GM21576 (cell line): ENCODE measurements at regions not wholly inside any gene's neighbourhood (a gene's known extent, or its start where the extent isn't known, plus 50 kb on each side); places are given as distances from the start of the nearest gene placed in this dataset.

ENCODE experiments used
- ATAC-seq: cut with Tn5 transposase; IDR thresholded peaks from one replicate; pipeline ENCODE4 v1.9.1; 2021; ENCODE audit warnings: mild to moderate bottlenecking, moderate library complexity; ENCODE audit not compliant: unreplicated experiment

DNA sequence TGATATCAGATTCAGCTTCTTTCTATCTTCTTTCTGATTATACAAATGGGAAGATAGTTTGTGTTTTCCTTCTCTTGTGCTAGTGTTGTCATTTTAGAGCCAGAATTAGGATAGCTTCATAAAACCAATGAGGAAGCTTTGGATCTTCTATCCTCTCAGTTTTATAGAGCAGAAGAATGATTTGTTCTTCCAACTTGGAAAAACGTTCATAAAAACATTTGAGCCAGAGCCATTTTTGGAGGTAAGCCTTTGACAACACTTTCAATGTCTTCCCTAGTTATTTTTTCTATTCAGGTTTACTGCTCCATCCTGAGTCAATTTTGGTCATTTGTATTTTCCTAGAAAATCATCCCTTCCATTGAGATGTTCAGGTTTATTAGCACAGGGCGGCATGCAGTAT is 91.2 kb upstream of the MYOCD start:
- ATAC-seq = no peak

DNA sequence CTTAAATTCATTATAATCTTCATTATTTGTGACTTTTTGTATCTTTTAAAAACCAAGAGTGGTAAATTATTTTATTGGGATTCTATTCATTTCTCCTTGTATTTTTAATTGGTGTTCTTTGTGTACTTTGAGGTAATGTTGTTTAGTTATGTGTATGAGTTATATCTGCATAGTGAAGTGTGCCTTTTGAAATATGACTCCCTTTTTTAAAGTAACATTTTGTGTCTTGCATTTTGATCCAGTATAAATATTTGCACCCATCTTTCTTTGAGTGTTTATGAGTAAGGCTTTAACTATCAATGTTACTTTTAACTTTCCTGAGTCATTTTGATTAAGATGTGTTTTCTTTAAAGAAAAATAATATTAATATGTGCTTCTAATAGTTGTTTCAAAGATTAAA is 90.0 kb upstream of the MYOCD start:
- no peak for ATAC-seq

DNA sequence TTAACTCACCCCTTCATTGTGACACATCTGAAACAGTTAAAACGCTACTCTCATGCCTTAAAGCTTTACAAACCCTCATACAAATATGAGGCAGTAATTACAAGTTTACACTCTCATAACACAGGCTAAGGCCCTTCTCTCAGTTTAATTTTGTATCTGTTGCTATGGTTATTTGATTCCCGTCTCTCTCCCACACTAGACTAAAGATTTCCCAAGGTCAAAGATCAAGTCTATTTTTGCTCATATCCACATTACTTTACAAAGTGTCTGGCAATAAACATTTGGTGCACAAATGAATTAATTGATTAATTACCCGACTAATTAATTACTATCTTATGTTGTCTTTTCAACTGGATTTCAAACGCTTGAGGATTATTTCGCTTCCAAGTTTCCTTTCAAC is 86.4 kb upstream of the MYOCD start:
- ATAC-seq = no peak

DNA sequence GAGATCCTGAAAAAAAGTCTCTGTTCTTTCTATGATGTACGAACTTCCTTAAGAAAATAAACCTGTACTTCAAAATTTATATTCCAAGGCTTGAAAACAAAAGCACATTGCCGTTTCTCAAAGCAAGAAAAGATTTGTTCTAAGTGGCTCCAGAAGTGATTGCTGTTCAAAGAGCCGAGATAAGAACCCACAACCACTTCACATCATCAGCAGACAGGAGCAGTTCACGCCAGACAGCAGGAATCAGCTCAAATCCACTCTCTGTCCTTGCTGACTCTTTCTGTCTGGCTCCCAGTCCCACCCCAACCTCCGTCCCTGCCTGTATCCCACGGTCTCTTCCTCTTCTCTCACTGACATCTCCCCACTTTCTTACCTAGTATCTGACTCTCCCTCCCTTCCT is 85.0 kb upstream of the MYOCD start:
- no peak for ATAC-seq

DNA sequence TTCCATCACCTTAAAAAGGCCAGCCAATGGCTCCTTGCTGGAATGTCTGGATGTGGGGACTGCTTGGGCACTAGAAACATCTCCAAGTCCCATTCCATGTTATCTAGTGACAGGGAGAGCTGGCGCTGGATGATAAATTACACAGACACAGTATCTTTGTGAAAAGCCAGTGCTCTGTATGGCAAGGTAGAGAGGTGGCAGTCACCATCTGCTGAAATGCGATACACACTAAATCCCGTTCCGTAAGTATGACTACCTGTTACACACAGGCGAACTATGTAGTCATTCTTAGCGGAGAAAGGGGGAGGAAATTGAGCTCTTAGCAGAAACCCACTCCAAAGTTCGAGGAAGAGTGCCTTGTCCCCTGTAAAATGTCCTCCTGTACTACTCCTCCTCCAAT is 81.0 kb upstream of the MYOCD start:
- ATAC-seq = no peak

DNA sequence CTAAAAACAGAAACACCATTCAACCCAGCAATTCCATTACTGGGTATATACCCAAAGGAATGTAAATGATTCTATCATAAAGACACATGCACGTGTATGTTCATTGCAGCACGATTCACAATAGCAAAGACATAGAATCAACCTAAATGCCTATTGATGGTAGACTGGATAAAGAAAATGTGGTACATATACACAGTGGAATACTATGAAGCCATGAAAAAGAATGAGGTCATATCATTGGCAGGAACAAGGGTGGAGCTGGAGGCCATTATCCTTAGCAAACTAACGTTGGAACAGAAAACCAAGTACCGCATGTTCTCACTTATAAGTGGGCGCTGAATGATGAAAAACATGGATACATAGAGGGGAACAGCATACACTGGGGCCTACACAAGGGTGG is 77.2 kb upstream of the MYOCD start:
- no peak for ATAC-seq

DNA sequence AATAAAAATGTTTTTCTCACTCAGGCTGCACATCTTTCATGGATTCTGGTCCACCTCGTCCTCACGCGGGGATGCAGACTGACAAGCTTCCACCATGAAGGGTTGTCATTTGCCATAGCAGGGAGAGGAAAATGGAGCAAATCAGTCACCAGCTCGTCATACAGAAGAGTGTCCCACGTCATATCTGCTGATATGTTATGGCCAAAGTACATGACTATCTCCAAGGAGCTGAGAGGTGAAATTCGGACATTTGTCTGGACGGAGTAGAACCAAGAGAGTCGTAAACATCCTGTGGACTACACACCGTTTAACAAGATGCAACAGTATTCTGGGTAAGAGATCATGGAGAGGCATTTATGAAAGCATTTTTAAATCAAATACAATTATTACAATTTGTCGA is 75.3 kb upstream of the MYOCD start:
- ATAC-seq = no peak

DNA sequence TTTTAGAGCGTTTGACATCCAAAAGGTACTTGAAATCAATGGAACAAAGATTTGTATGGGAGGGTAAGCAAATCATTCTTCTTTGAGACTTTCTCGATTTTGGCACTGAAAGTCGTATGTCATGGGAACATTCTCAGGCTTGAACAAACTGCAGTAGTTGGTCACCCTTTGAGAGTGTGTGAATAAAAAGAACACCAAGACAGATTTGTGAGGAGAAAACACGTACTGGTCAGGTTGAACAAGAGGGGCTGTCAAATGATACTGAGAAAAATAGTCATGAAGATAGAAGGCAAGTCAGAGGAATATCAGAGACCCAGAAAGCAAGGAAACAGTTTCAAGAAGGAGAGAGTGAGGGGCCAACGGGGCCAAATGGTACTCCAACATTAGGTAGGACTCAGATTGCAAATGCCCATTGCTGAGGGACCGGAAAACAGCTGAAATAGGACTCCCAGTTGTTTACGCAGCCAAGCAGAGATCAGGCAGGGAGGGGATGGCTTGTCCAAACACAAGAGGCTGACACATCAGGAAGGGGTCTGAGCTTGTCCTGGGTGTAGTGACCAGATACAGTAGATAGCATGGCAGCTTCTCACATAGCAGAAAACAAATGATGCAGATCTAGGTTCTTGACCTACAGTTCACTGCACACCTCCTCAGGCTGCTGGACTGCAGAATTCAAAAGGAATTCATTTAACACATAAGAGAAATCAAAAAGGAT is 74.5 kb upstream of the MYOCD start:
- no peak for ATAC-seq

DNA sequence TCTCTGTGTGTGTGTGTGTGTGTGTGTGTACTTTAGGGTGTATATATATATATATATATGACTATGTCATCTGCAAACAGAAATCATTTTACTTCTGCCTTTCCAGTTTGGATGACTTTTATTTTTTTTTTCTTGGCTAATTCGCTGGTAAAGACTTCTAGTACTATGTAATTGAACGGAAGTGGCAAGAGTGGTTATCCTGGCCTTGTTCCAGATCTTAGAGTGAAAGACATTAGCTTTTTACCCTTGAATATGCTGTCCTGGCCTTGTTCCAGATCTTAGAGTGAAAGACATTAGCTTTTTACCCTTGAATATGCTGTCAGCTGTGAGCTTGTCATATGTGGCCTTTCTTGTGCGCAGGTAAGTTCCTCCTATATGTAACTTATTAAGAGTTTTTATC is 72.7 kb upstream of the MYOCD start:
- no peak for ATAC-seq

DNA sequence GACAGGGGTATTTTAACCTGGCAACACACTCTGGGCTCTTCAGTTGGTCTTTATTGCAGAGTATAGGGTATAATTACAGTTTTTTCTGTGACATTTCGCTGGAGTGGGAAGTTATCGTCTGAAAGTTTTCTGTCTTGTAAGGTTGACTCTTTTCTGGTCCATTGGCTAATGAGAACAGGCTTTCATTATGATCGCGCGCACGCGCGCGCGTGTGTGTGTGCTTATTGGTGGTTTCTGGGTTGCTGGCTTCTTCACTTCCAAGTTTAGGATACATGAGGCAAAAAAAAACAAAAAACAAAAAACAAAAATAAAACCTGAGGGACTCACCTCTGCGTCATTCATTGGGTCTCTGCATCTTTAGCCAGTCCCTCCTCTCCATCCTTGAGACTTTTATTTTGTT is 68.7 kb upstream of the MYOCD start:
- ATAC-seq = no peak

DNA sequence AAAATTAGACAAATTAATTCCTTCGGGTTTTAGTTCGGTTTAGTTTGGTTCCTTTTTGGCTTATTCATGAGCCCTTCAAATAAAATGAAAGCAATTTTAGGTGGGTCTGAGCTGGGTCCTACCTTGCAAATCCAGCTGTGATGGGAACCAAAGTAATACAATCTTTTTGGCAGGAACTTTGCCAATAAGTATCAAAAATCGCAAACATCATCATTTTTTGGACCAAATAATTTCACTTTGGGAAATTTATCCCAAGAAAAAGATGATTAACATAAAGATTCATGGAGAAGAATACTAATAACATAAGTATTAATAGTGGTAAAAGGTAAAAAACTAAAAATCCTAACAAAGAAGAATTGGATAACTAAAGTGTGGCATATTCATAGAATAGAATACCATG is 67.8 kb upstream of the MYOCD start:
- no peak for ATAC-seq

DNA sequence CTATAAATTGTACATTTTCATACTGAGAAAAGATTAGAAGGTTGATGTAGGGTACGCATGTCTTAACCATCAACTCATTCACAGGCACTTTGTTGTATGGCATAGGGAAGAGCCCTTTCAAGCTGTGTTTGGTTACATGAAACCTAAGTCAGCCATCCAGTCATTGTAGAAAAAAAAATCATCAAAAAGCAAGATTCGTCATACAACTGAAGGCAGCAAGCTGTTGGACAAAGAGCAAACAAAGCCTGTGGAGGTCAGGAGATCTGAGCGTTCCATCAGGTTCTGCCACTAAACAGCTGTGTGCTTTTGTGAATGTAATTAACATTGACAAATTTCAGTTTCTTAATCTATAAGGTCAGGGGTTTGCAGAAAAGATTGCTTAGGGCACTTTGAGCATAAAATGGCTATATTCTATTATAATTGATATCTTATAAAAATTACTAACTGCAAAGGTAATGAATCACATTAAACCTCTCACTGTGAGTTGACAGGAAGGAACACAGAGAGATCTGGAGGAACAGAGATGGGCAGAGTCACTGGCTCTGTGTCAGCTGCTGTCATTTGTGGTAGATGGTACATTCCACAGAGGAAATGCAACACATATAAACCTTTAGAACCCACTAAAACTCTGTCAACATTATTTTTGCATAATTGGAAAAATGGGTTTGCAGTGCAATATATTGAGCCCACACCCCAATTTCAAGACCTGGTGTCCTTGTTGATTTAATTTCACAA is 66.3 kb upstream of the MYOCD start:
- ATAC-seq = no peak

DNA sequence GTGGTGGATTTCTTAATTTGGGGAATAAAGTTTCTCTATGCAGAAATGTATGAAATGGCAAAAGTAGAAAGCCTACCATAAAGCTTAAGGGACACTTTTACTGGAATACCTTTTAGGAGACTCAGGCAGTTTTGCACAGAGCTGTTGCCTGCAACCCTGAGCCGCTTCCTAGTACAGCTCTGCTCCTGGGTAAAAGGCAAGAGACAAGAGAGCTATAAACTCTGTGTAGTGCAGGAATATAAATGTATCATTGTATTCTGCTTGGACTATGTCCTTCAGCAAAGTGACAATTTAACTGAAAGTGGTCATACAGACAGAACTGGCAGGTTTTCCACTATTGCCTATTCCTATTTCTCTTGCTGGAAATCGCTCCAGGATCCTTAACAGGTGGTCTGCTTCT is 65.3 kb upstream of the MYOCD start:
- ATAC-seq = no peak

DNA sequence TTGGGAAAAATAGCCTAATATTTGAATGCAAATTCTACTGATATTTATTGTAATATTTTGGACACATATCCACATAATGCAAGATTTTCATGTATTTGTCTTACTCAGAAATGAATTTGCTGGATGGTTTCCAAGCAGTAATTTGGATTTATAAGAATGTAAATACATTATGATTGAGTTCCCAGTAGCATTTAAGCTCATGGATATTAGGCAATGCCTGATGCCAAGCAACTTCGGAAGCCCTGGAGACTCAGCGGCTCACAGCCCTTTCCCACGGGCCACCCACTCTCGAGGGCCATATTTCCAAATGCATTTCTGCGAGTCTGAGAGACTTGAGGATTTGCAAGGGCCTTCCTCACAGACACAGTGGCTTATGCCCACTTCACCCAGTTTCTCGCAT is 62.1 kb upstream of the MYOCD start:
- ATAC-seq = no peak

DNA sequence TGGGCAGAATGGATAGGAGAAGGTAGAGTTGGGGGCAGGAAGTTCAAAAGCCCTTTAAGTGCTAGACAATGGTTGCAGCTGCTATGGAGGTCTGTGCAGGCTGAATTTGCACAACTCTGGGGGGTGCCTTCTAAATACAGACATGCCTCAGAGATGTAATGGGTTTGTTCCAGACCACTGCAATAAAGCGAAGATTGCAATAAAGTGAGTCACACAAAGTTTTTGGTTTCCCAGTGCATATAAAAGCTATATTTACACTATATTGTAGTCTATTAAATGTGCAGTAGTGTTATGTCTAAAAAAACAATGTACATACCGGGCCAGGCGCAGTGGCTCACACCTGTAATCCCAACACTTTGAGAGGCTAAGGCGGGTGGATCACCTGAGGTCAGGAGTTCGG is 60.5 kb upstream of the MYOCD start:
- ATAC-seq = no peak

DNA sequence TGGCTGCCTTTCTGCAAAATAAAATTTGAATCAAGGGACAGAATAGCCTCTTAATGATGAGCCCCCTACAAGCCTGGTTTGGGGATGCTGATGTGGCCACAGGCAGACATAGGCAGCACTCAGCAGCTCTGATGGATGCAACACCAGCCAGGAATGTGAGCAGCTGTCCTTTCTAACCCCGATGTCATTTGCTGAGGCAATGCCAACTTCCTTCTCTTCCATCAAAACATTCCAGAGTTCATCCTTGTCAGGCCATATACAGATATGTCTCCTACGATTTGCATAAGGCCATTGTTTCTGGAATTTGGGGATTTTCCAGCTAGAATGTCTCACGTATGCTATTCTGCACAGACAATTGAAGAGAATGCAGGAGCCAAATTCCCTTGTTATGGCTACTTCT is 52.1 kb upstream of the MYOCD start:
- no peak for ATAC-seq
